GM10248 (cell line): ENCODE measurements at regions not wholly inside any gene's neighbourhood (a gene's known extent, or its start where the extent isn't known, plus 50 kb on each side); places are given as distances from the start of the nearest gene placed in this dataset.

Experiments used
- CTCF ChIA-PET: fragments of 300-600 bp; sonication (Branson Sonifier 250); formaldehyde crosslinking; extraction: SDS; loops from one replicate; lab custom pipeline; 2021; ENCODE audit warnings: antibody characterized with exemption; lab: Yijun Ruan, JAX
- POLR2A ChIA-PET: fragments of 350-650 bp; sonication (Branson Sonifier 250); formaldehyde crosslinking; extraction: SDS; loops from one replicate; lab custom pipeline; 2020; ENCODE audit warnings: antibody characterized with exemption; lab: Yijun Ruan, JAX
- DNase-seq: peaks from one replicate; pipeline ENCODE4 v3.0.0; 2012; ENCODE audit errors: extremely low spot score
- TF ChIP-seq, protein P1 (sequence below): IDR thresholded peaks from 2 replicates; pipeline ENCODE4 v1.5.1; 2012; ENCODE audit warnings: mild to moderate bottlenecking, low read depth; ENCODE audit errors: extremely low read depth, missing control alignments, control extremely low read depth

DNA sequence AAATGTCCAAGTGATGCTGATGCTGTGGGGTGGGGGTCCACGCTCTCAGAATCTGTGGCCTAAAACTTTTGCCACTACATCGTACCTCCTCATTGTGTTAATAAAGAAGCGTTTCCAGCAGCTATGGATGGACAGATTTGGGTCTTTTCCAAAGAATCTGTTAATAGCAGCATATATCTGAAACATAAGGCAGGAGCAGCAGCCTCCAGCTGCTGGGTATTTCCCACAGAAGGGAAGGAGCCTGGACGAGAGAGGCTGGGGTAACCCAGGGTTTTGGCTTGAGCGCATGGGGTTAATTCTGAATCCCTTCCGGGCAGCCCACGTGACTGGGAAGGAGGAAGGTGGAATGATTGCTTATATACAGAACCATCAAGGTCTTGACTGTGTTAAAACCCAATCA is 332.4 kb downstream of the BCOR start:
- TF ChIP-seq, protein P1, sequence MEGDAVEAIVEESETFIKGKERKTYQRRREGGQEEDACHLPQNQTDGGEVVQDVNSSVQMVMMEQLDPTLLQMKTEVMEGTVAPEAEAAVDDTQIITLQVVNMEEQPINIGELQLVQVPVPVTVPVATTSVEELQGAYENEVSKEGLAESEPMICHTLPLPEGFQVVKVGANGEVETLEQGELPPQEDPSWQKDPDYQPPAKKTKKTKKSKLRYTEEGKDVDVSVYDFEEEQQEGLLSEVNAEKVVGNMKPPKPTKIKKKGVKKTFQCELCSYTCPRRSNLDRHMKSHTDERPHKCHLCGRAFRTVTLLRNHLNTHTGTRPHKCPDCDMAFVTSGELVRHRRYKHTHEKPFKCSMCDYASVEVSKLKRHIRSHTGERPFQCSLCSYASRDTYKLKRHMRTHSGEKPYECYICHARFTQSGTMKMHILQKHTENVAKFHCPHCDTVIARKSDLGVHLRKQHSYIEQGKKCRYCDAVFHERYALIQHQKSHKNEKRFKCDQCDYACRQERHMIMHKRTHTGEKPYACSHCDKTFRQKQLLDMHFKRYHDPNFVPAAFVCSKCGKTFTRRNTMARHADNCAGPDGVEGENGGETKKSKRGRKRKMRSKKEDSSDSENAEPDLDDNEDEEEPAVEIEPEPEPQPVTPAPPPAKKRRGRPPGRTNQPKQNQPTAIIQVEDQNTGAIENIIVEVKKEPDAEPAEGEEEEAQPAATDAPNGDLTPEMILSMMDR: no peak
- CTCF ChIA-PET: no interaction called here
- POLR2A ChIA-PET: no interaction called here
- no peak for DNase-seq

DNA sequence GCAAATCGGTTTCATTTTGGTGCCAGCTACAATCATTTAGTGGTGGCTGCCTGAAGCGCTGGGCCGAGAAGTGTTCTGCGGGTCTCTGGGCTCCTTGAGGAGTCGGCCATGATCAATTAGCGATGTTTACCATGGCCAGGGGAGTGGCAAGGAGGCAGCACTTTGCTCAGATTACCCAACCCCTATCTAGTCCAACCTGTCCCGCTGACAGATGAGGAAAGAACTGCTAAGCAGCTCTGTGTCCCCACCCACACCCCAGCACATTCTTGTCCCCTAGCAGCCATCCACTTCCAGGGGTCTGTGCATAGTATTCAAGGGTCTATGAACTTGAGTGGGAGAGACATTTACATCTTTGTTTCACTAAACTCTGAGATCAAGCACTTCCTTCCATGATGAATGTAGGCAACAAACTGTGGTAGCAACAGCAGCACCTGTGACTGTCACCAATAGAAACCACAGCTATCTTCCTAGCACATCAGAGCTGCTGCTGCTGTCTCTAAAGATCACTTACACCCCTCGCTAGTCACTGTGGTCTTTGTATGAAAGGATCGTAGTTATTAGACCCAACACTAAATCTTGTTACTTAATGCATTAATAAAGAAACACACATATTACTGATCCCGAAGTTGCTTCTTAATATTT is 331.6 kb downstream of the BCOR start:
- TF ChIP-seq, protein P1: no peak
- POLR2A ChIA-PET: interaction anchor here (0.6 kb wide), 1 partner anchor 9 kb away, joined by 4 read pairs; no protein-coding TSS in a partner anchor
- CTCF ChIA-PET: no interaction called here
- DNase-seq: no peak

DNA sequence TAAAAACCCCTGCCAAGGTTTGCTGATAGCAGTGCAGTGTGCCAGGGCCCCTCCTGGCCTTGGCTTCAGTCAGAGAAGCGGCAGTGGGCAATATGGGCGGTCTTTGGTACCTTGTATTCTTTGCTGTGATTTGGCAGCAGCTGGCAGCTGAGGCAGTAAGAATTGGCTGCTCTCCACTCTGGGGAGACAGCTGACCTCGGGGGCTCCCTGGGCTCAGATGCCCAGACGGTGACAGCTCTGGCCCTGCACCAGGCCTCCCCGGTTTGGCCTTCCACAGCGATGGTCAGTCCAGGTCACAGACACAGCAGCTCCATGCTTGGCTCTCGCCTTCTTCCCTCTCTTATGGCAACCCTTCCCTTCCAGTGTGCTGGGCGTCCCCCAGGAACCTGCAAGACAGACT is 330.9 kb downstream of the BCOR start:
- CTCF ChIA-PET: no interaction called here
- TF ChIP-seq, protein P1: no peak
- DNase-seq: no peak
- POLR2A ChIA-PET: interaction anchor here (0.6 kb wide), 1 partner anchor 9 kb away, joined by 4 read pairs; no protein-coding TSS in a partner anchor

DNA sequence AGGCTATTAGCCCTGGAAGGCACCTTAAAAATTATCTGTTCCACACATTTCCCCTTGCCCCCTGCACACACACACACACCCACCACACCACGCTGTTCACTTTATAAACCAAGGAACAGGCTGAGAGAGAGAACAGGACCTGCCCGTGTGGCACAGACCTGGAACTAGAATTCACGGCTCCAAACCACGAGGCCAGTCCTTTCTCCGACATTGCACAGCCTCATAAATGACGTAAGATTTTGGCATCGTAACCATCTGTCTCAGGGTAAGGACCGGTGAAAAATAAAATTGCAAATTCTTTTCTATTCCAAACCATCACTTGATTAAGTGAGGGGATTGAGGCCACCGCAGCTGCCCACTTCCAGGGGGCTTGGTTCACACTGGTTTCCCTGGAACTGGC is 330.3 kb downstream of the BCOR start:
- ChIA-PET CTCF (no interaction called here), POLR2A (no interaction called here)
- DNase-seq: no peak
- TF ChIP-seq, protein P1: no peak

DNA sequence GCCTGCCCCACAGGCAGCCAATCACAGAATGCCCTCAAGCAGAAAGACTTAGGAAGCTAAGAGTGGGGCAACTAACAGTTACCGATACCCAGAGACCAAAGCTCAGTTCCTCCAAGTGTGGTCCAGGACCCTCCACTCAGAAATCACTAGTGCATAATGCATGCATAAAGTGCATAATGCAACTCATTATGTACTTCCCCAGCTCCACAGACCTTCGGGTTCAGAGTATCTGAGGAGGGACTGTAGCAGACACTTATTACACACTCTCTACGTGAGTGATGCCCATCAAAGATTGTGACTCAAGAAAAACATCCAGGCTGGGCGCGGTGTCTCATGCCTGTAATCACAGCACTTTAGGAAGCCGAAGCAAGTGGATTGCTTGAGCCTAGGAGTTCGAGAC is 328.0 kb downstream of the BCOR start:
- POLR2A ChIA-PET: no interaction called here
- CTCF ChIA-PET: no interaction called here
- no peak for DNase-seq
- TF ChIP-seq, protein P1: no peak

DNA sequence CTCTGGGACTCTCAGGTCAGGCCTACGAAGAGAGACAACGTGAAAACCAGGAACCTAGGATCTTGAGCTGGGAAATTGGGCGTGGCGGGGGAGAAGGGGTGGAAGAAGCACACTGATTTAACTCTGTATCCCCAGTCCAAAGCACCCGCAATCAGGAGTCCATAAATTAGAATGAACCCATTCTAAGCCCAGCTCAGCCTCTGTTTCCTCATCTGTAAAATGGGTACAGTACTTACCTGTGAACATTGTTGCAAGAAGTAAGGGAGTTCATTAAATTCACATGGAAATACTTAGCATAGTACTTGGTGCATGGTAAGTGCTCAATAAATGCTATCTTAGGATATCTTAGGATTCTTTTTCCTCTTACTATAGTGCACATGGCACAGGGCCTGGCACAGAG is 326.7 kb downstream of the BCOR start:
- ChIA-PET CTCF (no interaction called here), POLR2A (no interaction called here)
- TF ChIP-seq, protein P1: no peak
- no peak for DNase-seq
